GM23338 (cell line): ENCODE measurements at regions not wholly inside any gene's neighbourhood (a gene's known extent, or its start where the extent isn't known, plus 50 kb on each side); places are given as distances from the start of the nearest gene placed in this dataset. TPM values are rescaled to one million over a fixed set of nuclear protein-coding genes. Genes with fewer than 3 reads are reported as not detected.
"Not testable (repeated sequence)": the region's sequence is repeated elsewhere in the genome, so short reads cannot be mapped to it uniquely, and the experiment has no call there.

Experiments used
- ATAC-seq: fragments of 200-7000 bp; cut with Tn5 transposase; 3 replicates; pipeline ENCODE4 v1.9.1; 2020
- DNase-seq: peaks from one replicate; pipeline ENCODE4 v3.0.0-alpha.2; 2015; ENCODE audit warnings: low spot score
- H2AFZ ChIP-seq: fragments of 200-600 bp; sonication (generic); 2 replicates; pipeline ENCODE4 v1.8.0; 2016; ENCODE audit warnings: antibody characterized with exemption, mild to moderate bottlenecking, moderate library complexity
- H3F3A ChIP-seq: fragments of 200-600 bp; sonication (generic); replicated peaks from 2 replicates; pipeline ENCODE4 v1.8.0; 2017; ENCODE audit warnings: antibody characterized with exemption, mixed run types, low read depth
- H3K27ac ChIP-seq: fragments of 200-600 bp; sonication (generic); 2 replicates; pipeline ENCODE4 v1.6.1; 2016; ENCODE audit warnings: low read depth
- H3K27me3 ChIP-seq: fragments of 200-600 bp; sonication (generic); 2 replicates; pipeline ENCODE4 v1.8.0; 2016; ENCODE audit warnings: mild to moderate bottlenecking, mixed run types, moderate library complexity; ENCODE audit not compliant: insufficient read depth
- H3K36me3 ChIP-seq: fragments of 200-600 bp; sonication (generic); 2 replicates; pipeline ENCODE4 v1.8.0; 2016; ENCODE audit warnings: mild to moderate bottlenecking; ENCODE audit not compliant: insufficient read depth
- H3K4me1 ChIP-seq: fragments of 200-600 bp; sonication (generic); 2 replicates; pipeline ENCODE4 v1.8.0; 2016; ENCODE audit warnings: mild to moderate bottlenecking, moderate library complexity; ENCODE audit not compliant: insufficient read depth
- H3K4me2 ChIP-seq: fragments of 200-600 bp; sonication (generic); 2 replicates; pipeline ENCODE4 v1.7.1; 2017; ENCODE audit warnings: mixed run types
- H3K4me3 ChIP-seq: fragments of 200-600 bp; sonication (generic); 2 replicates; pipeline ENCODE4 v1.6.1; 2016; ENCODE audit warnings: mixed run types
- H3K79me2 ChIP-seq: fragments of 200-600 bp; sonication (generic); replicated peaks from 2 replicates; pipeline ENCODE4 v1.8.0; 2017; ENCODE audit warnings: mild to moderate bottlenecking; ENCODE audit not compliant: insufficient read depth
- H3K9me2 ChIP-seq: fragments of 200-600 bp; sonication (generic); 2 replicates; pipeline ENCODE4 v1.8.0; 2017; ENCODE audit not compliant: insufficient read depth
- H4K20me1 ChIP-seq: fragments of 200-600 bp; sonication (generic); replicated peaks from 2 replicates; pipeline ENCODE4 v1.8.0; 2017; ENCODE audit warnings: mild to moderate bottlenecking; ENCODE audit not compliant: insufficient read depth
- H3K27ac Mint-ChIP-seq: 2 replicates; pipeline ENCODE4 v1.8.0; 2020; ENCODE audit warnings: inconsistent platforms, mild to moderate bottlenecking, moderate library complexity, mixed read lengths
- H3K27me3 Mint-ChIP-seq: 3 replicates; pipeline ENCODE4 v1.8.0; 2022; ENCODE audit warnings: low read depth, mild to moderate bottlenecking, moderate library complexity, mixed read lengths, inconsistent platforms; ENCODE audit not compliant: insufficient read depth, poor library complexity
- H3K36me3 Mint-ChIP-seq: 3 replicates; pipeline ENCODE4 v1.8.0; 2021; ENCODE audit warnings: low read depth, mild to moderate bottlenecking, inconsistent platforms, moderate library complexity, mixed read lengths
- H3K4me1 Mint-ChIP-seq: 3 replicates; pipeline ENCODE4 v1.8.0; 2020; ENCODE audit warnings: mild to moderate bottlenecking, inconsistent platforms, mixed read lengths
- H3K4me3 Mint-ChIP-seq: 3 replicates; pipeline ENCODE4 v1.8.0; 2021; ENCODE audit warnings: moderate library complexity, mild to moderate bottlenecking, inconsistent platforms, mixed read lengths
- H3K9me3 Mint-ChIP-seq: 3 replicates; pipeline ENCODE4 v1.8.0; 2020; ENCODE audit warnings: moderate library complexity, mild to moderate bottlenecking, inconsistent platforms, mixed read lengths
- small RNA-seq: library from RNA; depleted of rRNA; stranded (forward); fragments of <200 nt; gene quantifications from one replicate; pipeline ENCODE3, GENCODE V24; 2014; ENCODE audit warnings: low replicate concordance
- TF ChIP-seq, protein P1 (sequence below), 2 experiments: fragments of 200-600 bp in 1 of 2; sonication (generic) in 1 of 2; conservative IDR thresholded peaks; 2 replicates each; pipeline versions ENCODE4 v1.5.1 to v1.6.1; 2016 to 2017; ENCODE audit warnings: antibody characterized with exemption in 2 of 2, low read depth in 2 of 2, mild to moderate bottlenecking in 2 of 2, moderate library complexity in 1 of 2

- not testable (repeated sequence) for H2AFZ ChIP-seq, H3K36me3 ChIP-seq, H3K27me3 Mint-ChIP-seq, H3K4me1 ChIP-seq, H3K4me3 Mint-ChIP-seq, H3K27ac Mint-ChIP-seq, DNase-seq, H4K20me1 ChIP-seq, H3K79me2 ChIP-seq, H3K27ac ChIP-seq, H3K4me1 Mint-ChIP-seq, H3K9me2 ChIP-seq, H3K4me3 ChIP-seq, H3F3A ChIP-seq, H3K27me3 ChIP-seq, ATAC-seq, H3K4me2 ChIP-seq, H3K36me3 Mint-ChIP-seq
- peaks cover 21% of the 10 kb centered on the region for H3K9me3 Mint-ChIP-seq
- TF ChIP-seq, protein P1, sequence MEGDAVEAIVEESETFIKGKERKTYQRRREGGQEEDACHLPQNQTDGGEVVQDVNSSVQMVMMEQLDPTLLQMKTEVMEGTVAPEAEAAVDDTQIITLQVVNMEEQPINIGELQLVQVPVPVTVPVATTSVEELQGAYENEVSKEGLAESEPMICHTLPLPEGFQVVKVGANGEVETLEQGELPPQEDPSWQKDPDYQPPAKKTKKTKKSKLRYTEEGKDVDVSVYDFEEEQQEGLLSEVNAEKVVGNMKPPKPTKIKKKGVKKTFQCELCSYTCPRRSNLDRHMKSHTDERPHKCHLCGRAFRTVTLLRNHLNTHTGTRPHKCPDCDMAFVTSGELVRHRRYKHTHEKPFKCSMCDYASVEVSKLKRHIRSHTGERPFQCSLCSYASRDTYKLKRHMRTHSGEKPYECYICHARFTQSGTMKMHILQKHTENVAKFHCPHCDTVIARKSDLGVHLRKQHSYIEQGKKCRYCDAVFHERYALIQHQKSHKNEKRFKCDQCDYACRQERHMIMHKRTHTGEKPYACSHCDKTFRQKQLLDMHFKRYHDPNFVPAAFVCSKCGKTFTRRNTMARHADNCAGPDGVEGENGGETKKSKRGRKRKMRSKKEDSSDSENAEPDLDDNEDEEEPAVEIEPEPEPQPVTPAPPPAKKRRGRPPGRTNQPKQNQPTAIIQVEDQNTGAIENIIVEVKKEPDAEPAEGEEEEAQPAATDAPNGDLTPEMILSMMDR (conservative IDR thresholded peaks at IDR 0.05; ENCODE audit: low read depth in 2 of 2): peak in 1 of 2 experiments; percentile 52; a peak in 2 of 4 replicates
Measured at GRCh38 chr22:16891892-16892291, 66.7 kb upstream of the XKR3 start.

GRCh38 chr22:16876339-16876738 is 51.1 kb upstream of the XKR3 start:
- H3K79me2 ChIP-seq, H4K20me1 ChIP-seq, H3K4me1 ChIP-seq, H3K4me2 ChIP-seq, H3K36me3 Mint-ChIP-seq, ATAC-seq, H3K4me3 ChIP-seq, H3F3A ChIP-seq, H3K27me3 Mint-ChIP-seq, H3K27ac ChIP-seq, H3K9me2 ChIP-seq, H2AFZ ChIP-seq, H3K36me3 ChIP-seq, H3K27ac Mint-ChIP-seq, DNase-seq, H3K4me1 Mint-ChIP-seq, H3K27me3 ChIP-seq, H3K4me3 Mint-ChIP-seq: not testable (repeated sequence)
- H3K9me3 Mint-ChIP-seq: peaks cover 17% of the 10 kb centered on the region

Small RNAs in the stretch of these regions (small RNA-seq; reads per million reads assigned to genes)
- gene AC006548.1 (not detected), gene MTND1P17 (not detected)
